Mucosa of gallbladder (tissue), 1 donor: ENCODE measurements at regions not wholly inside any gene's neighbourhood (a gene's known extent, or its start where the extent isn't known, plus 50 kb on each side); places are given as distances from the start of the nearest gene placed in this dataset.

ENCODE experiments used
- DNase-seq: peaks from one replicate; pipeline ENCODE4 v3.0.0-alpha.2; 2020; ENCODE audit warnings: low spot score
- donor health status: DM: no; HTN: no; CAD: no.

GRCh38 chr3:102529452-102529851 lies 94.6 kb downstream of the ZPLD1 start:
- peak; percentile 34 for DNase-seq

DNA sequence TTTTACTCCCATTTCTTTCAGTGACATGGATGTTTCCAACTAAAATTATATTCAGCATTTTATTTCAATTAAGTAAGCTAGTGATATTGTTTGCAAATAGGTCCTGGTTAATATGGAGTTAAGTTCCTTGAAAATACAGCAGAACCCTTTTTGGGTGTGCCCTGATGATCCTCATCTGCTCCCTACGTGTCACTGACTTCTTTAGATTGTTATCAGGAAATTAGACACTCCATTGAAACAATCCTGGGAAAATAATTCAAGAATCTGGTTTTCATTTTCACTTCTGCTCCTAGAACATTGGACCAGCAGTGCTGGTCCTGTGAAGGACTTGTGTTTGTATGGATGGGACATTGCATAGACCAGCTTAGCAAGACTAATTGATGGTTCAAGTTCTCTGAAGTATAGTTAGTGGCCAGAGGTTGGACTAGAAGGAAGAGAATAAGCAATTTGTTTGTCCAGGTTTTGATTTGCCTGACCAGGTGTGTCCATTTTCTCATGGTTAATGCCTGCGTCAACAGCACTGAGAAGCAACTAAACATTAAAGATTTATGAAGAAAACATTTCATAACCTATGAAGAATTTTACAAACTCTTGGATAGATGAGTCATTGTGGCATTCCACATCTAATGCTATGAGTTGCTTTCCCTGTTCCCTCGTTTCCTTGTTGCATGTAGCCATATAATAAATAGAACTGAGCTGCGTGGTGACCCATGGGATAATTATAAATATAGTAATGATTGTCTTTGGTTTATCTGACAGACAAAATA lies 95.8 kb downstream of the ZPLD1 start:
- DNase-seq, result no peak

- DNase-seq, result no peak
Observed at GRCh38 chr3:102531686-102532085, 96.9 kb downstream of the ZPLD1 start.

- no peak for DNase-seq
Observed at GRCh38 chr3:102532901-102533300, 98.1 kb downstream of the ZPLD1 start.

DNA sequence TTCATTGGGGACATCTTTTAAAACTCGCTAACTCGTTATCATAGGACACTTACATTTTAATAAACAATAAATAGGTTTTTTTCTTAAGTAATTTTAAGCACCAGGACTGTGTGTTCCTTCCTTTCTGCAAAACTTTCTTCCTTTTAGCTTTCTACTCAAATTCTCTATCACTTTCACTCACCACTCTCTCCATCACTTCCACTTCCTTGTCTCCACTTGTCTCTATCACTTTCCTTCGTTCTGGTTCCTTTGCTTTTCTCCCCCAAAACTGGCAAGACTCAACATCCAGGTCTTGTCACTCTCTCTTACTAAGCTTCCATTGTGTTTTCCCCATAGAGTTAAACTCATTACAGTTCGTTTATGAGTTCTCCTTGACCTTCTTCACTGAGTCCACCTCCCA lies 99.0 kb downstream of the ZPLD1 start:
- no peak for DNase-seq

- DNase-seq, result no peak
Observed at GRCh38 chr3:102536456-102536855, 101.6 kb downstream of the ZPLD1 start.

DNA sequence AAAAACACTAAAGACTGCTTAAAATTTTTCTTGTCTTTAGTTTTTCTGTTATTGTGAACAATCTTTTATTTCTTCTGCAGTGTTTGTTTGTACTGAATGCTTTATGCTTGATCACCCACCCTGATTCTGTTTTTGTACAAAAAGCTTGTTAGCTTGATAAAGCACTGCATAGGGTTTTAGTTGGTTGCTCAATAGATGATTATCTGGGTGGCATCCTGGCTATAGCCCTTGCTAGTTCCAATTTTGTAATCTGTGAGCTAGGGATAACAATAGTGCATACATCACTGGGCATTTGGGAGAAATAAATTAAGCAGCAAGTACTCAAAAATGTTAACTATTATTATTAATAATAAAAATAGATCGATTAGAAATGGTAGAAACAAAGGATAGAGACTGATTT lies 102.3 kb downstream of the ZPLD1 start:
- DNase-seq, result no peak

- no peak for DNase-seq
Observed at GRCh38 chr3:102544741-102545140, 109.9 kb downstream of the ZPLD1 start.

- no peak for DNase-seq
Observed at GRCh38 chr3:102545276-102545675, 110.5 kb downstream of the ZPLD1 start.

- no peak for DNase-seq
Observed at GRCh38 chr3:102553876-102554275, 119.1 kb downstream of the ZPLD1 start.

GRCh38 chr3:102570511-102570910 lies 135.7 kb downstream of the ZPLD1 start:
- no peak for DNase-seq

DNA sequence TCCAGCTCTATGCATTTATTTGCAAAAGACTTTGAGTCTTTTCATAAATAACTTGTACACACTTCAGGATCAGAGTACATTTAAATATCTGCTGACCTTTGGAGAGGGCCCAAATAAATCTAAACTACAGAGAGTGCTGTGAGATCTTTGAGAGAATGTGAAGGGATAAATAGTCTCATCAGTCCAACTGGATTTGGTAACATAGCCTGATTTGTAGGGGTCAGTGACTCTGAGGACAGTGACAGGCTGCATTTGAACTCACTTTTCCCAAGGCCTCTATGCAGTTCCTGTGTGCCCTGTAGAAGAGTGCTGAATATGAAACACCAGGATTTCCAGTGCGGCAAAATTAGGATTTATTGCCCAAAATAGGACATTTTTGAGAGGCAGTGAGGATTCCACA lies 136.2 kb downstream of the ZPLD1 start:
- no peak for DNase-seq

GRCh38 chr3:102571720-102572384 lies 137.0 kb downstream of the ZPLD1 start:
- DNase-seq, result no peak

DNA sequence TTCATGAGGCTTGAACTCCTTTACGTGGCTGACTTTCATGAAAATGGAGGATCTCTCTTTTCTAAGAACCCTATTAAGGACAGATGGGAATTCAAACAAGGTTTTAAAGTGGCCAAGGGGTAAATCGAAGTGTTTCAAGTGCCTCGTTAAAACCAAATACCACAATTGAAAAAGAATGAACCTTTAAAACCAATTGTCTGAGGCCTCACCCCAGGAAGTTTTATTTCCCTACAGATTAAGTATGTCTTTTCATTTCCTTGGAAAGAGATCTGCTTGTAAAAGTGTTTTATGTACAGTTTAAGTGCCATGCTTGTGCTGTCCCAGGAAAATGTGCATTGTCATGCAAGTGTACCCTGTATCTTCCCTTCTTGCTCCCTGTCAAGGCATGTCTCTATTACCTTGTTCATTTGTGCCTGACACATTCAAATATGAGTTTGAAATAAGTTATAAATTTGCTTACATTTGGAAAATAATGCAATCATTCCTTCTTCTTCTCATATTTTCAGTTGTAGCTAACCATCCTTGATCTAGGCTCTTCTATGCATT lies 138.7 kb downstream of the ZPLD1 start:
- DNase-seq, result no peak

DNA sequence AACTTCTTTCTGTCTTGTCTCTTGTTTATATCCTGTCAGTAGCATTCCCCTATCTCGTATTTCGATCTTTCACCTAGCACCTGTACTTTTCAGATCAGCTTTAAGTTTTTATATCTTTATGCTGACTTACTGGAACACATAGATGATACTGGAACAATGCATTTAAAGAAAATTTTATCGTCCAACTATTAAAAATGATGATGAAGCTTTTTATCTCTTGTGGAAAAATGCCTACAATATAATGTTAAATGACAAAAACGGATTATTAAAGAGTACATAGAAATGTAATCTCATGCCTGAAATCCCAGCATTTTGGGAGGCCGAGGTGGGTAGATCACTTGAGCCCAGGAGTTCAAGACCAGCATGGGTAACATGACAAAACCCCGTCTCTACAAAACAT lies 139.5 kb downstream of the ZPLD1 start:
- no peak for DNase-seq

- DNase-seq, result no peak
Observed at GRCh38 chr3:102576651-102577050, 141.8 kb downstream of the ZPLD1 start.

GRCh38 chr3:102577082-102577789 lies 142.4 kb downstream of the ZPLD1 start:
- no peak for DNase-seq

DNA sequence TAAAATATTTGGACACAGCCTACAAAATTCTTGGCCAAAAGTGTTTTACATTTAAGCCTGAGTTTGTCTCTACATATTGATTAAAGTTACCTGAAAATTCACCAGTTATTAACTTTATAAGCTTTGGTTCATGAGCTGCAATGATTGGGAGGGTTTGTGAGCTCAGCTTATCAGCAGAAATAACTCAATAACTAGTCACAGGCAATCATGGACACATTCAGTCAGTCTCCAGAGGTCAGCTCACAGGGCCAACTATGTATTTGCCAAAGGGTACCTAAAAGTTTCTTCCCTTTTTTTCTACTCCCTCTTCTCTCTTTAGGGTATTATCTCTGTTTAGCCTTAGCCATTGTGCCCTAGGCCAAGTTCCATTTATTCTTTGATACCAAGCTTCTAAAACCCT lies 145.9 kb downstream of the ZPLD1 start:
- DNase-seq, result no peak

DNA sequence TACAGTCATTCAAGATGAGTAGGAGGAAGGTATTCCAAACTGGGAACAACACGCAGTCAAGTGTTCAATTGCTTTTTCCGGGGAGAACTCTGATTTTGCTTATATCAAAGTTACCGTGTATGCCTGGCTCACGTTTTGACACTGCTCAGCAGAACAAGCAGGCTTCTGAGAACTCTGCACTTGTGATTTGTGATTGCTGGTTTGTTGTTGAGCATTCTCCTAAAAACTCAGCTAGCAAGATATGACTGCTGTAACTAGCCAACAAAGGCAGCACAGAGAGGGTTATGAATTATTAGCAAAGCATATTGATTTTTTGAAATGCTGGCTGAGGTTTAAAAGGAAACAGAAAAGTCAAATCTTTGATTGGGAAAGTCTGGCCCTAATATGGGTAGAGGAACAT lies 151.7 kb downstream of the ZPLD1 start:
- no peak for DNase-seq

- no peak for DNase-seq
Observed at GRCh38 chr3:102593812-102594602, 159.2 kb downstream of the ZPLD1 start.

DNA sequence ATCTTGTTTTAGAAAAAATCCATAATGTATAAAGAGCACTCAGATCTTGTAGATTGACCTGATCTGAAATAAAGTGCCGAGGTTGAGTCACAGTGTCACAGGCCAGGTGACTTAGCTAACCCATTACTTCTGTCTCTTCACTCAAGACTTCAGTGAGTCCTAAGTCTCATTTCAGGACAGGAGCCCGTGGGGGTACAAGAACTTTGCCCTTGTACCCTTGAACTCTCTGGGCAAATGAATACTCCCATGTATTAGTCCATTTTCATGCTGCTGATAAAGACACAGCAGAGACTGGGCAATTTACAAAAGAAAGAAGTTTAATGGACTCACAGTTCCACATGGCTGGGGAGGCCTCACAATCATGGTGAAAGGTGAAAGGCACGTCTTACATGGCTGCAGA lies 160.2 kb downstream of the ZPLD1 start:
- DNase-seq, result no peak
